Neuronal stem cell (in vitro differentiated cells): ENCODE measurements at regions not wholly inside any gene's neighbourhood (a gene's known extent, or its start where the extent isn't known, plus 50 kb on each side); places are given as distances from the start of the nearest gene placed in this dataset.

Experiments
- DNase-seq: peaks from one replicate; pipeline ENCODE4 v3.0.0-alpha.2; 2013; ENCODE audit warnings: low spot score
- H2AFZ ChIP-seq: one replicate; pipeline ENCODE4 v1.6.1; 2013; ENCODE audit warnings: mild to moderate bottlenecking, low read length, inconsistent platforms
- H2AK5ac ChIP-seq: 2 replicates; pipeline ENCODE4 v1.6.1; 2013; ENCODE audit warnings: low read depth, mild to moderate bottlenecking, inconsistent platforms, low read length, moderate library complexity, mixed read lengths
- H2BK120ac ChIP-seq: 2 replicates; pipeline ENCODE4 v1.6.1; 2013; ENCODE audit warnings: low read depth, mild to moderate bottlenecking, inconsistent platforms, low read length, moderate library complexity, mixed read lengths
- H2BK12ac ChIP-seq: one replicate; pipeline ENCODE4 v1.6.1; 2013; ENCODE audit warnings: low read length, inconsistent platforms
- H2BK15ac ChIP-seq: 2 replicates; pipeline ENCODE4 v1.6.1; 2013; ENCODE audit warnings: mild to moderate bottlenecking, low read length, inconsistent platforms, mixed read lengths
- H2BK5ac ChIP-seq: one replicate; pipeline ENCODE4 v1.6.1; 2013; ENCODE audit warnings: inconsistent platforms, mild to moderate bottlenecking, low read length, moderate library complexity
- H3K14ac ChIP-seq: one replicate; pipeline ENCODE4 v1.6.1; 2013; ENCODE audit warnings: low read length, inconsistent platforms
- H3K18ac ChIP-seq: 2 replicates; pipeline ENCODE4 v1.6.1; 2013; ENCODE audit warnings: low read length, inconsistent platforms
- H3K23ac ChIP-seq: 2 replicates; pipeline ENCODE4 v1.6.1; 2013; ENCODE audit warnings: low read depth, mild to moderate bottlenecking, mixed read lengths, low read length, inconsistent platforms; ENCODE audit not compliant: poor library complexity
- H3K27ac ChIP-seq: replicated peaks from 3 replicates; pipeline ENCODE4 v1.5.1; 2013; ENCODE audit warnings: low read length, inconsistent platforms
- H3K27me3 ChIP-seq, 3 experiments: 2 replicates each; pipeline ENCODE4 v1.6.1; 2013; ENCODE audit warnings: low read length in 3 of 3, mild to moderate bottlenecking in 2 of 3, inconsistent platforms in 1 of 3, low read depth in 1 of 3, mixed read lengths in 1 of 3, moderate library complexity in 1 of 3; ENCODE audit not compliant: control insufficient read depth in 3 of 3, insufficient read depth in 3 of 3
- H3K36me3 ChIP-seq, 2 donors: replicated peaks in 1 of 2; 2 replicates each; pipeline ENCODE4 v1.6.1; 2013; ENCODE audit warnings: low read length in 2 of 2; ENCODE audit not compliant: control insufficient read depth in 2 of 2, insufficient read depth in 2 of 2
- H3K4ac ChIP-seq: 2 replicates; pipeline ENCODE4 v1.6.1; 2013; ENCODE audit warnings: inconsistent platforms, mild to moderate bottlenecking, low read length, moderate library complexity
- H3K4me1 ChIP-seq, 2 donors: 1 replicate in 1 of 2; 2 replicates in 1 of 2; pipeline ENCODE4 v1.6.1; 2013; ENCODE audit warnings: low read length in 2 of 2, low read depth in 1 of 2; ENCODE audit not compliant: control insufficient read depth in 2 of 2, insufficient read depth in 1 of 2
- H3K4me2 ChIP-seq: one replicate; pipeline ENCODE4 v1.6.1; 2013; ENCODE audit warnings: mild to moderate bottlenecking, low read length, inconsistent platforms; ENCODE audit not compliant: insufficient read depth, poor library complexity, severe bottlenecking
- H3K4me3 ChIP-seq, 2 donors: 2 replicates each; pipeline ENCODE4 v1.5.1; 2013; ENCODE audit warnings: low read length in 2 of 2, mild to moderate bottlenecking in 2 of 2, inconsistent platforms in 1 of 2, moderate library complexity in 1 of 2
- H3K79me1 ChIP-seq: one replicate; pipeline ENCODE4 v1.6.1; 2013; ENCODE audit warnings: low read depth, mild to moderate bottlenecking, inconsistent platforms, low read length, moderate library complexity
- H3K9ac ChIP-seq: one replicate; pipeline ENCODE4 v1.6.1; 2013; ENCODE audit warnings: mild to moderate bottlenecking, low read depth, low read length, inconsistent platforms; ENCODE audit not compliant: poor library complexity
- H3K9me3 ChIP-seq, 2 donors: replicated peaks in 1 of 2; 2 replicates each; pipeline versions ENCODE3 to v1.6.1; 2013; ENCODE audit warnings: low read length in 2 of 2, mild to moderate bottlenecking in 2 of 2, inconsistent platforms in 1 of 2, low read depth in 1 of 2, mixed read lengths in 1 of 2, moderate library complexity in 1 of 2; ENCODE audit not compliant: control insufficient read depth in 2 of 2, insufficient read depth in 1 of 2
- H4K8ac ChIP-seq: one replicate; pipeline ENCODE4 v1.6.1; 2013; ENCODE audit warnings: low read depth, mild to moderate bottlenecking, inconsistent platforms, low read length, moderate library complexity
- H4K91ac ChIP-seq: one replicate; pipeline ENCODE4 v1.6.1; 2013; ENCODE audit warnings: low read length, low read depth, mild to moderate bottlenecking, inconsistent platforms; ENCODE audit not compliant: poor library complexity
- WGBS, 2 donors: extraction: QIAGEN DNeasy Blood & Tissue Kit; methylation state at CpG; one replicate each; pipeline ENCODE4 v1.1.7; 2013; ENCODE audit warnings: missing lambda C conversion rate in 2 of 2, mixed read lengths in 1 of 2; ENCODE audit not compliant: insufficient read length in 2 of 2, insufficient replicate concordance in 1 of 2; ENCODE audit errors: extremely low coverage in 2 of 2; 5-methylcytosine and 5-hydroxymethylcytosine counted together

DNA sequence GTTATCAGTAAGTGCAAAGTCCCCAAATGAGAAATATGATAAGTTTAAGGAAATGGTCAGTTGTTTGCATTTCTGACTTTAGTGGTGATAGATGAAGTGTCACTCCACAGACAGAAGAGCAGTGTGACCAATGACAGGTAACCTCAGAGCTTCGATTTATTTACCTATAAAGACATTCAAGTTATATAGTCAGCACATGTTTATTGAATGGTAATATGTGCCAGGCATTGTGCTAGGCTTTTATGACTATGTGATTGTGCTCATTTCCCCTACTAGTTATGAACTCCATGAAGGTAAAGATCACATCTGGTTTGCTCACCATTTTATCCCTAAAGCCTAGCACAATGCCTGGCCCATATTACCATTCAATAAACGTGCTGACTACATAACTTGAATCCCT lies 222.4 kb downstream of the HHIPL2 start:
- Histone ChIP-seq H3K79me1 (no peaks in the 10 kb centered on the region), H3K27ac (no peak overlapping the region), H3K23ac (no peak overlapping the region), H2BK120ac (no peak overlapping the region), H3K27me3 (no peaks in the 10 kb centered on the region), H2AK5ac (no peak overlapping the region), H3K9ac (no peak overlapping the region), H4K8ac (no peak overlapping the region), H3K36me3 (no peaks in the 10 kb centered on the region), H2BK5ac (no peak overlapping the region), H3K9me3 (no peaks in the 10 kb centered on the region), H2BK12ac (no peak overlapping the region), H3K4me1 (no peaks in the 10 kb centered on the region), H3K4me3 (no peak overlapping the region), H3K14ac (no peak overlapping the region), H2BK15ac (no peak overlapping the region), H4K91ac (no peak overlapping the region), H3K4ac (no peak overlapping the region), H2AFZ (no peak overlapping the region), H3K18ac (no peak overlapping the region), H3K4me2 (no peak overlapping the region)
- WGBS, 2 donors, result no CpG with 5 or more reads among the region's 2 CpGs
- no peak for DNase-seq

DNA sequence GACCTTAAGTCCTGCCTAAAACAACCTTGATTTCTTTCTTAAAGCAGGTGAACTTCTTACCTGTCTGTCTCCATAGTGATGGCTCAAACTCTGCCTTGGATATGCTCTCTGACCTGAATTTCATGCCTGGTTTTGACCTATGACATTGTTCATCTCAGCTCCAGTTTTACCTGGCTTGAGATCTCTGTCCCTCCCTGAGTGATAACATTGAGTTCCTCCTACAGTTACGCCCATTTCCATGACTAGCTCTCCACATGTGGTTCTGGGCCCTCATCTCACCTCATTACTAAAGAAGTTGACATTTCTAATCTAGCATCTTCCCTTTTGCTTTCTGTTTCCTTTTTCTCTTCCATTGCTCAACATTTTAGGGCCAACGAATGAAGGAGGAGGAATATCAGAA lies 233.1 kb downstream of the HHIPL2 start:
- H3K4me1 ChIP-seq, result no peaks in the 10 kb centered on the region

DNA sequence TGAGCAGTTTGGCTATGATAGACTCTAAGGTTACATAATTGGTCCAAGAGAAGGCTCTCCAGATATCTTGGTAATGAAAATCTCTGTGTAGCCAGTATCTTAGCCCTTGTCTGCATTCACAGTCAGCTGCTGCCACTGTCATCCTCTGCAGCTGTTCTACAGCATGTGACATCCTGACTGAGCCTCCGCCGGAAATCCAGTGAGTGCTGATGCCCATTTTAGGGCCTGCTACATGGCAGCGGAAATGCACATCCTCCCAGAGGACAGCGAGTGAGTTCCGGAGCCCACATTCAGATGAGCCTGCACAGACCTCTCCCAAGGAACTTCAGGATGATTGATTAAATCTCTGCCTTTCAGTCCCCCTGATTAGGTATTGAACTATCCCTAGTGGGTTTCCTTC lies 237.1 kb downstream of the HHIPL2 start:
- no CpG with 5 or more reads among the region's 5 CpGs for WGBS, 2 donors
- no peaks in the 10 kb centered on the region for H3K27me3 ChIP-seq
- no peak overlapping the region for H4K91ac ChIP-seq
- no peak overlapping the region for H3K4me3 ChIP-seq
- no peak overlapping the region for H2BK120ac ChIP-seq
- H3K9ac ChIP-seq, result no peak overlapping the region
- no peaks in the 10 kb centered on the region for H3K79me1 ChIP-seq
- H4K8ac ChIP-seq, result no peak overlapping the region
- H3K4ac ChIP-seq, result no peak overlapping the region
- H3K4me2 ChIP-seq, result no peak overlapping the region
- no peak overlapping the region for H2BK15ac ChIP-seq
- no peaks in the 10 kb centered on the region for H3K36me3 ChIP-seq
- no peak overlapping the region for H3K27ac ChIP-seq
- no peak overlapping the region for H2AK5ac ChIP-seq
- H3K4me1 ChIP-seq, result no peaks in the 10 kb centered on the region
- H2BK12ac ChIP-seq, result no peak overlapping the region
- H3K9me3 ChIP-seq, result no peaks in the 10 kb centered on the region
- H2AFZ ChIP-seq, result no peak overlapping the region
- H3K23ac ChIP-seq, result no peak overlapping the region
- no peak overlapping the region for H3K14ac ChIP-seq
- no peak overlapping the region for H2BK5ac ChIP-seq
- no peak for DNase-seq
- H3K18ac ChIP-seq, result no peak overlapping the region

More for the DNA sequence above, 233.1 kb downstream of the HHIPL2 start:
- Histone ChIP-seq H3K9ac (no peak overlapping the region), H2BK5ac (no peak overlapping the region), H3K36me3 (no peaks in the 10 kb centered on the region), H4K91ac (no peak overlapping the region), H3K27ac (no peak overlapping the region), H4K8ac (no peak overlapping the region), H2AK5ac (no peak overlapping the region), H3K4me2 (no peak overlapping the region), H2BK15ac (no peak overlapping the region), H3K4ac (no peak overlapping the region), H3K79me1 (no peaks in the 10 kb centered on the region), H3K14ac (no peak overlapping the region), H2AFZ (no peak overlapping the region), H3K9me3 (no peaks in the 10 kb centered on the region), H3K23ac (no peak overlapping the region), H2BK120ac (no peak overlapping the region), H3K4me3 (no peak overlapping the region), H3K27me3 (no peaks in the 10 kb centered on the region), H3K18ac (no peak overlapping the region), H2BK12ac (no peak overlapping the region)
- WGBS, 2 donors, result no CpG with 5 or more reads among the region's 2 CpGs
- DNase-seq, result no peak

DNA sequence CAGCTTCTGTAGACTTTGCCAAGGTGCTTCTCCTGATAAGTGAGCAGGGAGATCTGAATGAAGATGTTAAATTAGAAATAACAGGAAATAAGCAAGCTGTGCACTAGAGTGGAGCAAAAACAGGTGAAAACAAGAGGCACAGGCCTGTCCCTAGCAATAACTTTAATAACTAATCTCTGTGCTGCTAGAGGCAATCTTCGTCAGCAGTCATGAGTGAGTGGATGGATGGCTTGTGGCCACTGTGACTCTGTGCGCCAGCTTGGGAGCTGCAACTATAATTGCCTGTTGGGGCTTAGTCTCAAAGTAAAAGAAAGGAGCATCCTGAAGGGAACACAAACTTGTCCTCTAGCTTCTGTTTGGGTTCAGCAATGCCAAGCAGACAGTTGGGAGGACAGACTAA lies 240.3 kb downstream of the HHIPL2 start:
- Histone ChIP-seq H2BK120ac (no peak overlapping the region), H3K18ac (no peak overlapping the region), H3K9me3 (no peaks in the 10 kb centered on the region), H3K4me2 (no peak overlapping the region), H3K9ac (no peak overlapping the region), H3K36me3 (no peaks in the 10 kb centered on the region), H3K27ac (no peak overlapping the region), H4K91ac (no peak overlapping the region), H4K8ac (no peak overlapping the region), H2AFZ (no peak overlapping the region), H2BK12ac (no peak overlapping the region), H2AK5ac (no peak overlapping the region), H3K14ac (no peak overlapping the region), H3K23ac (no peak overlapping the region), H2BK5ac (no peak overlapping the region), H3K79me1 (no peaks in the 10 kb centered on the region), H3K4me1 (no peaks in the 10 kb centered on the region), H3K27me3 (no peaks in the 10 kb centered on the region), H2BK15ac (no peak overlapping the region), H3K4me3 (no peak overlapping the region), H3K4ac (no peak overlapping the region)
- WGBS, 2 donors, result no CpG with 5 or more reads among the region's 2 CpGs
- no peak for DNase-seq
